GM18951 (cell line): ENCODE measurements at regions not wholly inside any gene's neighbourhood (a gene's known extent, or its start where the extent isn't known, plus 50 kb on each side); places are given as distances from the start of the nearest gene placed in this dataset.

Source experiments
- POLR2A ChIP-seq: IDR thresholded peaks from 4 replicates; pipeline ENCODE4 v1.6.1; 2011; ENCODE audit warnings: mild to moderate bottlenecking; ENCODE audit not compliant: insufficient read length, insufficient read depth; ENCODE audit errors: extremely low read depth
- in situ Hi-C: fragments of 300-500 bp; cut with MboI; formaldehyde crosslinking; loops from one replicate; pipeline ENCODE4 v1.12.0; 2022; ENCODE audit warnings: low sequenced_read_pairs, mixed read lengths, inconsistent platforms; ENCODE audit not compliant: unreplicated experiment

- TF ChIP-seq POLR2A, result no peak
- in situ Hi-C loops, result no loop called here
Observed at GRCh38 chr1:173280899-173281660, 73.9 kb upstream of the TNFSF4 start.

GRCh38 chr1:173285048-173285447 lies 77.9 kb upstream of the TNFSF4 start:
- TF ChIP-seq POLR2A, result no peak
- in situ Hi-C loops, result no loop called here

- in situ Hi-C loops, result no loop called here
- TF ChIP-seq POLR2A, result no peak
Observed at GRCh38 chr1:173287785-173288184, 80.7 kb upstream of the TNFSF4 start.

GRCh38 chr1:173293756-173294155 lies 86.6 kb upstream of the TNFSF4 start:
- in situ Hi-C loops, result no loop called here

GRCh38 chr1:173294843-173295242 lies 87.7 kb upstream of the TNFSF4 start:
- TF ChIP-seq POLR2A, result no peak
- in situ Hi-C loops, result no loop called here

More at GRCh38 chr1:173293756-173294155, 86.6 kb upstream of the TNFSF4 start:
- TF ChIP-seq POLR2A, result no peak

- in situ Hi-C loops, result no loop called here
- no peak for TF ChIP-seq POLR2A
Observed at GRCh38 chr1:173295391-173295790, 88.3 kb upstream of the TNFSF4 start.

- TF ChIP-seq POLR2A, result no peak
- in situ Hi-C loops, result no loop called here
Observed at GRCh38 chr1:173295995-173296394, 88.9 kb upstream of the TNFSF4 start.

- no peak for TF ChIP-seq POLR2A
- in situ Hi-C loops, result no loop called here
Observed at GRCh38 chr1:173297798-173298391, 90.8 kb upstream of the TNFSF4 start.

- in situ Hi-C loops, result no loop called here
- no peak for TF ChIP-seq POLR2A
Observed at GRCh38 chr1:173300061-173301044, 93.2 kb upstream of the TNFSF4 start.

- in situ Hi-C loops, result no loop called here
- TF ChIP-seq POLR2A, result no peak
Observed at GRCh38 chr1:173301507-173301906, 94.4 kb upstream of the TNFSF4 start.

GRCh38 chr1:173302366-173302765 lies 95.2 kb upstream of the TNFSF4 start:
- no peak for TF ChIP-seq POLR2A
- in situ Hi-C loops, result no loop called here

- no peak for TF ChIP-seq POLR2A
- in situ Hi-C loops, result no loop called here
Observed at GRCh38 chr1:173302890-173303829, 96.0 kb upstream of the TNFSF4 start.
